ENCODE measurements at regions not wholly inside any gene's neighbourhood (a gene's known extent, or its start where the extent isn't known, plus 50 kb on each side); places are given as distances from the start of the nearest gene placed in this dataset.

GRCh38 chr2:105625632-105626031 is 119.1 kb upstream of the NCK2 start:
- no peak for DNase-seq (ENCODE audit: low read depth in 1 of 2, low spot score in 1 of 2)
- Histone ChIP-seq H3K4me1 (ENCODE audit: low read depth) (no peaks in the 10 kb centered on the region), H3K36me3 (no peaks in the 10 kb centered on the region), H3K27me3 (no peaks in the 10 kb centered on the region), H3K27ac (no peak overlapping the region), H3K9me3 (ENCODE audit: low read depth) (no peaks in the 10 kb centered on the region), H3K4me3 (no peak overlapping the region)
- TF ChIP-seq, protein P1, sequence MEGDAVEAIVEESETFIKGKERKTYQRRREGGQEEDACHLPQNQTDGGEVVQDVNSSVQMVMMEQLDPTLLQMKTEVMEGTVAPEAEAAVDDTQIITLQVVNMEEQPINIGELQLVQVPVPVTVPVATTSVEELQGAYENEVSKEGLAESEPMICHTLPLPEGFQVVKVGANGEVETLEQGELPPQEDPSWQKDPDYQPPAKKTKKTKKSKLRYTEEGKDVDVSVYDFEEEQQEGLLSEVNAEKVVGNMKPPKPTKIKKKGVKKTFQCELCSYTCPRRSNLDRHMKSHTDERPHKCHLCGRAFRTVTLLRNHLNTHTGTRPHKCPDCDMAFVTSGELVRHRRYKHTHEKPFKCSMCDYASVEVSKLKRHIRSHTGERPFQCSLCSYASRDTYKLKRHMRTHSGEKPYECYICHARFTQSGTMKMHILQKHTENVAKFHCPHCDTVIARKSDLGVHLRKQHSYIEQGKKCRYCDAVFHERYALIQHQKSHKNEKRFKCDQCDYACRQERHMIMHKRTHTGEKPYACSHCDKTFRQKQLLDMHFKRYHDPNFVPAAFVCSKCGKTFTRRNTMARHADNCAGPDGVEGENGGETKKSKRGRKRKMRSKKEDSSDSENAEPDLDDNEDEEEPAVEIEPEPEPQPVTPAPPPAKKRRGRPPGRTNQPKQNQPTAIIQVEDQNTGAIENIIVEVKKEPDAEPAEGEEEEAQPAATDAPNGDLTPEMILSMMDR (IDR thresholded peaks at IDR 0.05; ENCODE audit: low read depth, low read length), result no peak

DNA sequence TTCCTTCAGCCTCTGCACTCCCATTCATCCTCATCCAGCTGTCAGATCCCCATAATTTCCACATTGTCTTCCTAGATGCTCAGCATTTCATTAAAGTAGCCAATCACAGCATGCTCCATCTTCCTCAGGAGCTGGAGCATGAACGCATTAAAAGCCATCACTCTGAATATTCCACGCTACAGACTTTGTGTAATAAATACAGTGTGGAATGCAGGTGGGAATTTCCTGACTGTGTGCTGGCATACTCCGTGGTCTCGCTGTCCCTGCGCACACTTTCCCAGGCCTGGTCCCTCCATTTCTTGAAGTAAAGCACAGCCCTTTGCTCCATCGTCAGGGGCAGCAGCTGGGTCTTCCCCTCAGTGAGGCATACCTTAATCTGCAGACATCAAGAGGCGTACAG is 123.7 kb upstream of the NCK2 start:
- H3K4me3 ChIP-seq, result no peak overlapping the region
- no peaks in the 10 kb centered on the region for H3K9me3 ChIP-seq (ENCODE audit: low read depth)
- H3K4me1 ChIP-seq (ENCODE audit: low read depth), result peaks cover 1% of the 10 kb centered on the region
- TF ChIP-seq, protein P1 (IDR thresholded peaks at IDR 0.05; ENCODE audit: low read depth, low read length), result no peak
- H3K27me3 ChIP-seq, result no peaks in the 10 kb centered on the region
- no peak for DNase-seq (ENCODE audit: low read depth in 1 of 2, low spot score in 1 of 2)
- H3K36me3 ChIP-seq, result no peaks in the 10 kb centered on the region
- H3K27ac ChIP-seq, result no peak overlapping the region

- H3K27me3 ChIP-seq, result no peaks in the 10 kb centered on the region
- peaks cover 13% of the 10 kb centered on the region for H3K4me1 ChIP-seq (ENCODE audit: low read depth)
- H3K36me3 ChIP-seq, result no peaks in the 10 kb centered on the region
- TF ChIP-seq, protein P1 (IDR thresholded peaks at IDR 0.05; ENCODE audit: low read depth, low read length), result no peak
- H3K4me3 ChIP-seq, result no peak overlapping the region
- H3K9me3 ChIP-seq (ENCODE audit: low read depth), result no peaks in the 10 kb centered on the region
- no peak overlapping the region for H3K27ac ChIP-seq
- no peak for DNase-seq (ENCODE audit: low read depth in 1 of 2, low spot score in 1 of 2)
Measured at GRCh38 chr2:105618351-105618659, 126.4 kb upstream of the NCK2 start.

DNA sequence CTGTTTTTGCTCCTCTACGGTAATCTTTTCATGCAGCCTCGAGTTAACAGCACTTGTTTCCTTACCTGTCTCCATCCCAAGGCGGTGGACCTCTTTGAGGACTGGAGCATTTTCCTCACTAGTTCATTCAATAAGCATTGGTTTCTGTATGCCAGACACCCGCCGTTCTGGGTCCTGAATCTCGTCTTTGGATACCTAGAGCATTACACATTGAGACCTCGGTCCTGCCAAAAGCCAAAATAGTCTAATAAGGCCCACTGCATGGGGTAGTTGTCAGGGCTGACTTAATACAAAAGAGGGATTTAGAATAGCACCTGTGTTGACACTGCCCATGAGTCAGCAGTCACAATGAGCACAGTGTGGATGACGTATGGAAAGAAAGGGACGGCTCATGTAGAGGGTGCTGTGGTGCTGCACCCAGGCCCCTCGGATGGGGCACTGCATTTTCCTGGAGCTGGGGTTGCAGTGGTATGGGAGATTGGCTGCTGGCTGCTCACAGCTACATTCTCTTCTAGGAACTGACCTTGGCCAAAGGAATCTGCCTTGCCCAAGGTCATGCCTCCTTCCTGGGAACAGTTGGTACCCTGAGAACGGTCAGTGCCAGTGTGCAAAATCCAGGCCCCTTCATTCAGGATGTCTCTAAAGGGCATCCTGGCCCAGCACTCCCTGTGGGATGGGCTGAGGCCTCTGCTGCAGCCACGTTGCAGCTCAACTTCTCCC is 126.9 kb upstream of the NCK2 start:
- Histone ChIP-seq H3K36me3 (no peaks in the 10 kb centered on the region), H3K27me3 (no peaks in the 10 kb centered on the region), H3K9me3 (ENCODE audit: low read depth) (no peaks in the 10 kb centered on the region), H3K27ac (no peak overlapping the region), H3K4me3 (no peak overlapping the region), H3K4me1 (ENCODE audit: low read depth) (peaks cover 13% of the 10 kb centered on the region)
- DNase-seq (ENCODE audit: low read depth in 1 of 2, low spot score in 1 of 2), result no peak
- TF ChIP-seq, protein P1 (IDR thresholded peaks at IDR 0.05; ENCODE audit: low read depth, low read length), result no peak

DNA sequence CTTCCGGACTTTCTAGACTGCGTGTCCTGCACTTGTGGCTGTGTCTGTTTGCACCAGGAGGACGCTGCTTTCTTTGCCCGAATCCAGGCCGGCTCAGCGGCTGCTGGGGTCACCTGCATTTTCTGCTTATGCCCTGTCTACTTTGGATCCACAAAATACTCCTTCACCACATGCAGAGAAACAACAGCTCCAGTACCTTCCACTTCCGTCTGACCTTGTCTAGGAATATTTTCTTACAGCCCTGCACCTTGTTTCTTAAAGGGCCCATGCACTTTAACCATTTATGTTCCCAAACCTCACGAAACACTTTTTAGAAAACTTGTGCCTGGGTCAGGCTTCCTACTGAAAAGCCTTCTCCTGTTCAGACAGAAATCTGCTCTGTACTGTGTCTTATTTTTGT is 129.4 kb upstream of the NCK2 start:
- peaks cover 31% of the 10 kb centered on the region for H3K4me1 ChIP-seq (ENCODE audit: low read depth)
- H3K9me3 ChIP-seq (ENCODE audit: low read depth), result no peaks in the 10 kb centered on the region
- no peaks in the 10 kb centered on the region for H3K27me3 ChIP-seq
- H3K27ac ChIP-seq, result no peak overlapping the region
- no peak overlapping the region for H3K4me3 ChIP-seq
- DNase-seq (ENCODE audit: low read depth in 1 of 2, low spot score in 1 of 2), result no peak
- TF ChIP-seq, protein P1 (IDR thresholded peaks at IDR 0.05; ENCODE audit: low read depth, low read length), result no peak
- no peaks in the 10 kb centered on the region for H3K36me3 ChIP-seq

Measured in cardiac muscle cell (in vitro differentiated cells and primary cell).